Psoas muscle (tissue), 7 donors: ENCODE measurements at regions not wholly inside any gene's neighbourhood (a gene's known extent, or its start where the extent isn't known, plus 50 kb on each side); places are given as distances from the start of the nearest gene placed in this dataset.

Experiments
- ATAC-seq, 4 donors: fragments of 200-7000 bp; cut with Tn5 transposase; one replicate each; pipeline ENCODE4 v1.9.1; 2020; ENCODE audit warnings: moderate library complexity in 3 of 4, mild to moderate bottlenecking in 2 of 4
- DNase-seq, 2 donors: peaks; one replicate each; pipeline ENCODE4 v3.0.0-alpha.2; 2020
- H3K27ac ChIP-seq: fragments of 200-600 bp; one replicate; pipeline ENCODE4 v1.8.0; 2022
- H3K27me3 ChIP-seq, 3 donors: fragments of 200-600 bp in 1 of 3; one replicate each; pipeline versions ENCODE4 v1.6.1 to v1.8.0; 2013 to 2022; ENCODE audit warnings: low read length in 2 of 3, mild to moderate bottlenecking in 2 of 3, moderate library complexity in 1 of 3; ENCODE audit not compliant: insufficient read depth in 3 of 3
- H3K36me3 ChIP-seq, 2 donors: fragments of 200-600 bp in 1 of 2; one replicate each; pipeline versions ENCODE4 v1.6.1 to v1.8.0; 2013 to 2022; ENCODE audit warnings: low read depth in 1 of 2, mild to moderate bottlenecking in 1 of 2, moderate library complexity in 1 of 2; ENCODE audit not compliant: insufficient read depth in 1 of 2
- H3K4me1 ChIP-seq: fragments of 200-600 bp; one replicate; pipeline ENCODE4 v1.8.0; 2022
- H3K4me3 ChIP-seq: fragments of 200-600 bp; one replicate; pipeline ENCODE4 v1.8.0; 2022; ENCODE audit warnings: mild to moderate bottlenecking
- H3K9me3 ChIP-seq: fragments of 200-600 bp; one replicate; pipeline ENCODE4 v1.8.0; 2022
- CTCF ChIP-seq: fragments of 200-600 bp; IDR thresholded peaks from one replicate; pipeline ENCODE4 v1.8.0; 2022; ENCODE audit warnings: antibody characterized with exemption
- WGBS, 3 donors: extraction: QIAGEN DNeasy Blood & Tissue Kit; methylation state at CpG; one replicate each; pipeline versions ENCODE4 v1.1.6 to v1.1.7; 2013; 5-methylcytosine and 5-hydroxymethylcytosine counted together
- intact Hi-C, 2 donors: fragments of 100-400 bp; cut with DNase I; formaldehyde crosslinking; loops; one replicate each; pipeline versions ENCODE4 v1.11.0 to v1.14.2; 2022
- donor health status: healthy with polysubstance abuse.
- donor health status: DM: no; HTN: no; CAD: no; lungs with moderate emphysema.
- donor health status: Bipolar disorder and iron deficiency.
- donor health status: healthy.
- donor health status: DM: yes; HTN: yes; CAD: no.
- donor health status: DM: no; HTN: no; CAD: no.
- donor health status: DM: yes; HTN: yes; CAD: no.

GRCh38 chr18:28511413-28511821, 334.5 kb upstream of the CDH2 start:
- Histone ChIP-seq H3K36me3 (no peaks in the 10 kb centered on the region), H3K27ac (no peak overlapping the region), H3K9me3 (no peaks in the 10 kb centered on the region), H3K27me3 (no peaks in the 10 kb centered on the region), H3K4me1 (no peaks in the 10 kb centered on the region), H3K4me3 (no peak overlapping the region)
- no peak for TF ChIP-seq CTCF
- intact Hi-C loops: no loop called here
- 48 to 58% (median 55%) methylated on average over 2 of the region's 2 CpGs for WGBS, 3 donors
- ATAC-seq: no peak
- DNase-seq: no peak

- no peaks in the 10 kb centered on the region for H3K9me3 ChIP-seq
- H3K36me3 ChIP-seq: no peaks in the 10 kb centered on the region
- H3K4me3 ChIP-seq: no peak overlapping the region
- no peak overlapping the region for H3K27ac ChIP-seq
- no peak for TF ChIP-seq CTCF
- no peak for DNase-seq
- no peaks in the 10 kb centered on the region for H3K27me3 ChIP-seq
- intact Hi-C loops: no loop called here
- ATAC-seq: no peak
- no peaks in the 10 kb centered on the region for H3K4me1 ChIP-seq
Measured at GRCh38 chr18:28510210-28510609, 333.3 kb upstream of the CDH2 start.

- Histone ChIP-seq H3K27me3 (no peaks in the 10 kb centered on the region), H3K36me3 (no peaks in the 10 kb centered on the region), H3K27ac (no peak overlapping the region), H3K4me1 (no peaks in the 10 kb centered on the region), H3K9me3 (no peaks in the 10 kb centered on the region), H3K4me3 (no peak overlapping the region)
- DNase-seq: no peak
- intact Hi-C loops: no loop called here
- no peak for ATAC-seq
- no peak for TF ChIP-seq CTCF
- WGBS, 3 donors: 87 to 90% (median 88%) methylated on average over 4 of the region's 4 CpGs
Measured at GRCh38 chr18:28504066-28504465, 327.1 kb upstream of the CDH2 start.

- no peaks in the 10 kb centered on the region for H3K4me1 ChIP-seq
- H3K36me3 ChIP-seq: no peaks in the 10 kb centered on the region
- H3K27me3 ChIP-seq: no peaks in the 10 kb centered on the region
- no peak overlapping the region for H3K4me3 ChIP-seq
- no peak for ATAC-seq
- WGBS, 3 donors: 53 to 74% (median 67%) methylated on average over 1 of the region's 1 CpG
- H3K27ac ChIP-seq: no peak overlapping the region
- intact Hi-C loops: no loop called here
- no peak for DNase-seq
- no peaks in the 10 kb centered on the region for H3K9me3 ChIP-seq
- no peak for TF ChIP-seq CTCF
Measured at GRCh38 chr18:28494151-28494550, 317.2 kb upstream of the CDH2 start.

GRCh38 chr18:28485918-28486317, 309.0 kb upstream of the CDH2 start:
- ATAC-seq (no peak), DNase-seq (no peak)
- intact Hi-C loops: no loop called here
- Histone ChIP-seq H3K27ac (no peak overlapping the region), H3K4me3 (no peak overlapping the region), H3K9me3 (no peaks in the 10 kb centered on the region), H3K27me3 (no peaks in the 10 kb centered on the region), H3K36me3 (no peaks in the 10 kb centered on the region), H3K4me1 (no peaks in the 10 kb centered on the region)
- no peak for TF ChIP-seq CTCF
- 51 to 70% (median 56%) methylated on average over 2 of the region's 2 CpGs for WGBS, 3 donors
